ENCODE measurements at regions not wholly inside any gene's neighbourhood (a gene's known extent, or its start where the extent isn't known, plus 50 kb on each side); places are given as distances from the start of the nearest gene placed in this dataset.

- DNase-seq (ENCODE audit: low read depth): no peak
Measured at GRCh38 chr6:166046982-166047381, 120.7 kb downstream of the TBXT start.

- no peak for DNase-seq (ENCODE audit: low read depth)
Measured at GRCh38 chr6:166046226-166046625, 121.4 kb downstream of the TBXT start.

DNA sequence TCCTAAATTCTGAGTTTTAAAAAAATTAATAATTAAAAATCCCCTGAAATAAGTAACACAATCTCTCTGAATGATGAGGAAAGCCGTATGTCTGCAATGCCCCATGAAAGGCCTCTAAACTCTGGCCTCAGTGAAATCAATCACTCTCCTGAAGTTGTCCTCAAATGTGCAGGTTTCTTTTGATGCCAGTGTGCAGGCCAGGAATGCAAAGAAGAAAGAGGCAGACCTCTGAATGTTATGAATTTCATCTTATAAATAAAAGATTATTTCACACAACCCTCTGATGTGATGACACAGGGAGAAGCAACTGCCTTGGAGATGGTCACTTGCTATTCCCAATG, 121.8 kb downstream of the TBXT start:
- DNase-seq (ENCODE audit: low read depth): no peak

- DNase-seq (ENCODE audit: low read depth): no peak
Measured at GRCh38 chr6:166045173-166045859, 122.3 kb downstream of the TBXT start.

GRCh38 chr6:166041277-166041676, 126.4 kb downstream of the TBXT start:
- DNase-seq (ENCODE audit: low read depth): no peak

GRCh38 chr6:166040292-166040691, 127.4 kb downstream of the TBXT start:
- no peak for DNase-seq (ENCODE audit: low read depth)

- DNase-seq (ENCODE audit: low read depth): no peak
Measured at GRCh38 chr6:166036316-166037095, 131.1 kb downstream of the TBXT start.

- no peak for DNase-seq (ENCODE audit: low read depth)
Measured at GRCh38 chr6:166032366-166033200, 135.1 kb downstream of the TBXT start.

- no peak for DNase-seq (ENCODE audit: low read depth)
Measured at GRCh38 chr6:166031275-166031674, 136.4 kb downstream of the TBXT start.

- no peak for DNase-seq (ENCODE audit: low read depth)
Measured at GRCh38 chr6:166029506-166029905, 138.1 kb downstream of the TBXT start.

- DNase-seq (ENCODE audit: low read depth): no peak
Measured at GRCh38 chr6:166027761-166028160, 139.9 kb downstream of the TBXT start.

DNA sequence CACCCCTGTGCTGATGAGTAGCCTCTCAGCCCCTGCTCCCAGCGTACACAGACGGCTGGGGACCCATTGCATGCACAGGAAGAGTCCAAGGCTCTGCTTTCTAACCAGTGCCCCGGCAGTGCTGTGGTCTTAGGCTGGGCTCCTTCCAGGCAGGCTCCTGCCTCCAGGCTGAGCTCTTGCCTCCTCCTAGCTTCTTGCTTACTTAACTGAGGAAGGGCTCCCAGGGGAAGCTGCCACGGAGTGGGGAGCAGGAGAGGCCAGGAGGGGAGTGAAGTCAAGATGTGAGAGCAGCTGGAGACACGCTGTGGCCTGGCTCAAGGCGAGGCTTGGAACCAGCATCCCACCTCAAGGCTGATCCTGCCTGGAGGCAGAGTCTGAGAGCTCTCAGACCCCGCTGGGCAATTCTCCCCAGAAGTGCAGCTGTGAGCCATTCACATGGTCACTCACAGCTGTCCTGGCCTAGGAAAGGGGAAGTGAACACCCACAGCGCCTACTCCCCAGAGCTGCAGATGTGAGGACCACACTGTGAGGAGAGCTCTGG, 141.0 kb downstream of the TBXT start:
- DNase-seq (ENCODE audit: low read depth): no peak

DNA sequence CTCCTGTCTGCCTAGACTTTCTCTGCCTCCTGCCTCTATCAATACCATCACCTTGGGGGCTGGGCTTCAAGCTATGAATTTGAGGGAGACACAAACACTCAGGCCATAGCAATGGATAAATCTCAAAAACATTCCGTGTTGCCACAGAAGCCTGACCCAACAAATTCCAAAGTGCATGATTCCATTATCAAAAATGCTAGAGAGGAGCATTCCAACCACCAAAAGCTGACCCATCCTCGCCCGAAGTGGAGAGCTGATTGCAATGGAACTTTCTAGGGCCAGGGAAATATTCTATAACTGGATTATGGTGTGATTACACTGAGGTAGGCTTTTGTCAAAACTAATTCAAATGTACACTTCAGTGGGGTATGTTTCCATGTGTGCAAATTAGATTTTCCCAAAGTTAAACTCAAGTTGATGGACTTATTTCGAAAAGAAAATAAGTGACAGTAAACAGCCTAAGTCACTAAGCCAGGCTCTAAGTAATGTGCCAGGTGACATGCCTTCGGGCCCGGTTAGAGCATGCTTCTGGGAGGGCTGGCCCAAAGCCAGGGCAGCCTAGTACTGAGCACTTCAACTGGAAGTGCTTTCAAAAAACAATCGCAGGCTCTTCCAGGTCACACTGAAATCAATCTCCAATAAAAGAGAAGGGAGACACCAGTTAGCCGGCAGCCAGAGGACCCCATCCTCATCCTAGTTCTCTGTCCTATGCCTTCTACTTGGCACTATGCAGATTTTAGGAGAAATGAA, 142.3 kb downstream of the TBXT start:
- DNase-seq (ENCODE audit: low read depth): no peak

GRCh38 chr6:166024252-166024651, 143.4 kb downstream of the TBXT start:
- no peak for DNase-seq (ENCODE audit: low read depth)

GRCh38 chr6:166023273-166023989, 144.2 kb downstream of the TBXT start:
- DNase-seq (ENCODE audit: low read depth): no peak

- DNase-seq (ENCODE audit: low read depth): no peak
Measured at GRCh38 chr6:166021429-166021828, 146.2 kb downstream of the TBXT start.

GRCh38 chr6:166019214-166019613, 148.4 kb downstream of the TBXT start:
- no peak for DNase-seq (ENCODE audit: low read depth)

GRCh38 chr6:166017032-166017635, 150.5 kb downstream of the TBXT start:
- no peak for DNase-seq (ENCODE audit: low read depth)

GRCh38 chr6:166014966-166015365, 152.7 kb downstream of the TBXT start:
- no peak for DNase-seq (ENCODE audit: low read depth)

DNA sequence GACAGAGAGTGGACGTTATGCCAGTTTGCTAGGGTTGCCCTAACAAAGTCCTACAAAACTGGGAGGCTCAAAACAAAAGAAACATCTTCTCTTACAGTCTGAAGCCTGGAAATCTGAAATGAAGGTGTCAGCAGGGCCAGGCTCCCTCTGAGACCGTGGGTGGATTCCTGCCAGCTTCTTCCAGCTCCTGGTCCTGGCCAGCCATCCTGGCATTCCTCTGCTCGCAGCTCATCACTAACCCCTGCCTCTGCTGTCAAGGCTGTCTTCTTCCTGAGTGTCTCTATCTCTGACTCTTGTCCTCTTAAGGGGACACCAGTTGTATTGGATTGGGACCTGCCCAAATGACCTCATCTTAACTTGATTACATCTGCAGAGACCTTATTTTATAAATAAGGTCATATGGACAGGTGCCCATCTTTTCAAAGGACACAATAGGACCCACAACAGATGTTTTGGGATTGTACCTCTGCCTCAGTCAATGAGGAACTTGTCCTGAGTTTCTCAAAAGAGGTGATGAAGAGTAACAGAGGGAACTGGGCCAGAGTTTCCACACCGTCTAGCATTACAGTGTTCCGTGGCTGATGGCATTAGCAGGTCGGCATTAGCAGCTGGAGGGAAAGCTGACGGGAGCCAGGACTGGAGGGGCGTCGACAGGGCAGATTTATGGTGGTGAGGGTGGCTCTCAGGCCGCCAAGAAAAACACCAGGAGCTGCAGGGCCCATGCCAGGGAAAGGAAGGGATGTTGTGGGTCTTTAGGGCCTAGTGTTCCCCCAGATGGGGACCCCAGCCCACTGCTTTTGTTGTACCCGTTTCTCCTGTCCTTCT, 157.3 kb downstream of the TBXT start:
- DNase-seq (ENCODE audit: low read depth): no peak

Data from CMK (cell line).